ENCODE measurements at regions not wholly inside any gene's neighbourhood (a gene's known extent, or its start where the extent isn't known, plus 50 kb on each side); places are given as distances from the start of the nearest gene placed in this dataset.

- TF ChIP-seq CTCF (conservative IDR thresholded peaks at IDR 0.05; ENCODE audit: low read depth, low read length) (no peak), EZH2phosphoT487 (IDR thresholded peaks at IDR 0.05; ENCODE audit: borderline replicate concordance, low read length) (no peak)
Observed at GRCh38 chr13:44747179-44747578, 171.0 kb upstream of the TSC22D1 start.

Measured in PC-3 (cell line).